Superior temporal gyrus (tissue), 1 donor: ENCODE measurements at regions not wholly inside any gene's neighbourhood (a gene's known extent, or its start where the extent isn't known, plus 50 kb on each side); places are given as distances from the start of the nearest gene placed in this dataset.
A peak's percentile ranks its signal among the peaks of the same experiment; 100 is the strongest.
"Not testable (repeated sequence)": the region's sequence is repeated elsewhere in the genome, so short reads cannot be mapped to it uniquely, and the experiment has no call there.

Experiments
- DNase-seq: peaks from one replicate; pipeline ENCODE4 v3.0.0-alpha.2; 2016; ENCODE audit errors: extremely low spot score

GRCh38 chr6:156601152-156602065 lies 175.8 kb upstream of the ARID1B start:
- no peak for DNase-seq

- DNase-seq = no peak
Measured at GRCh38 chr6:156600678-156601077, 176.5 kb upstream of the ARID1B start.

DNA sequence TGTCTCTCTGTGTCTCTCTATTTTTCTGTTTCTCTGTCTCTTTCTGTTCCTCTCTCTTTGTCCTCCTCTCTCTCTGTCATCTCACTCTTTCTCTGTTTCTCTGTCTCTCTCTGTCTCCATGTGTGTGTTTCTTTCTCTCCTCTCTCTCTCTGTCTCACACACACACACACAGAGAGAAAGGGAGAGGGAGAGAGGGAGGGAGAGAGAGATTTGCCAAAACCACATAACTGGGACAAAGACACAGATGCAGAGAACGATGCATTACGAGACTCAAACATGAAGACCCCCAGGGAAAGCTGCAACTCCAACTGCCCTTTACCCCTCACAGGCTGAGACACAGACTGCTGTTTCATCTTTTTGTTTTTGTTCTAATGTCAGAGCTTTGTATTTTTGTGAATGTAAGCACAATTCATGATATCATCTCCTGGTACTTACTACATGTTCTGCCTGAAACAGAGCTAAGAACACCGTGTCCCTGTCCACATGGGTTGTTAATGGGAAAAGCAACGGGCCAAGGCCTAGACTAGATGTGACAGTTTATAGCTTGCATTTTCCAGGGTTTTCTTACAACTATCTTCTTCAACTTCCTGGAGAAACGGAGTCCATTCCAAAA lies 177.1 kb upstream of the ARID1B start:
- peak; percentile 44 for DNase-seq

DNA sequence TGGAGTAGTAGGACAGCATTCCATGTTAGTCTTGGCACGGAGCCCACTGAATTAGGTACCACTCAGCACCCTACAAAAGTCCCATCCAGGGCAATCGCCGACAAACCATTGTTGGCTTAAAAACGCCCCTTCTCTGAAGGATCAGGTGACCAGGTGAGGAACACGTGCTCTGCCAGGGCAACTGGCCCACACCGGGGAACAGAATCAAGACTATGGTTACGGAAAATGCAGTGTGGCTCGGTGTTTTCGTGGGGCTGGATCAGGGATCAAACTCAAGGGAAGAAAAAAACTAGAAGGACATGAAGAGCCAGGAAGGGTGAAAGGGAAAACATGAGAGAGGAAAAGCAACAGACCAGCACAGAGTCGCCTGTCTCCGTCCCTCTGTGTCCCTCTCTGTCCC lies 177.8 kb upstream of the ARID1B start:
- DNase-seq = no peak

- DNase-seq = no peak
Measured at GRCh38 chr6:156598855-156599180, 178.4 kb upstream of the ARID1B start.

DNA sequence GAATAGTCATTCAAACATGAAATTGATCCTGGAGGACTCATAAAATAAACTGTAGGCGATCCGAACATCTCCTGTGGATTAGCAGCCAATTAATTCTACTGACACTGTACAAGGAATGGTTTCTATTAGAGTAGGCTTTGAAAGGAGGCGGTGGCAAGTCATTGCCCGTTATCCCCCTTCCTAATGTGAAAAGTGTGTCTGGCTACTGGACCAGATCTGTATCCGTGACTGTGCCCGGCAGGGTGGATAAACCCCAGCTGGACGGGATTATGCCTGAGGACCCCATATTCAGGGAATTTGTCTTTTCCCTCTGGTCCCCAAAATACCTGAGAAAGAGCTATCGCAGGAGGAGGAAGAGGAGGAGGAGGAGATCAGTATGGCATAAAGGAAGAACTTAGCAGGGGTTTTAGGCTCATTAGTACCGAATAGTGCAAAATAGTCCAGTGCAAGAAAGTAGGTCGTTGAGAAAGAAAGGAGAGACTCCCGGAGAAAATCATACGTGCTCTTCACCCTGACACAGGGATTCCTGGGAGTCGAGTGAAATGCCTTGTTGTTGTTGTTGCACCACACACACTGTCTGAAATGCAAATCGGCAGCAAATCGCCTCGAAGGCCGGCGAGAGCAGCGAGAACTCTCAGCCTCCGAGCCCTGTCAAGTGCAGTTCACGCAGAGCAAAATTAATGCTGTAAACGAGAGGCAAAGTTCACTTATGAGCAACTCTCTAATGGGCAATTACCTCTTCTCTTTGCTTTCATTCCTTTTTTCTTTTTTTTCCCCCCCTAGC lies 178.9 kb upstream of the ARID1B start:
- DNase-seq = no peak

DNA sequence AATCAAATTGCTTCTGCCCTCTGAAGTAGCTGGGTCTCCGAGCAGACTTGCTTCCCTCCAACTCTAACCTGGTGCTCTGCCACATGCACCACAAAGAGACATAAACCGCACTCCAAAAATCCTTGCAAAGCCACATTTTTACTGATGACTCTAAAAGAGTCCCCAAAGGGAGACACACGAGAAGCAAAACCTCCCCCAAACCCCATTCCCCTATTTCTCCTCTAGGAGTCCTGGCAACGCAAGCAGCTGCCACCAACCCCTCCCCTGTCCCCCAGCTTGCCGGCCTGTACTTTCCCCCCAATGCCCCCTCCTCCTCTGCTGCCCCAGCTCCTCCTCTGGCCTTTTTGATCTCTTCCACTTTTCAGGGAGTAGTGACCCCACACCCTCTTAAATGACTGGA lies 180.1 kb upstream of the ARID1B start:
- DNase-seq = no peak

- no peak for DNase-seq
Measured at GRCh38 chr6:156595476-156595875, 181.7 kb upstream of the ARID1B start.

GRCh38 chr6:156593893-156594292 lies 183.3 kb upstream of the ARID1B start:
- no peak for DNase-seq

GRCh38 chr6:156593127-156593526 lies 184.1 kb upstream of the ARID1B start:
- DNase-seq = no peak

DNA sequence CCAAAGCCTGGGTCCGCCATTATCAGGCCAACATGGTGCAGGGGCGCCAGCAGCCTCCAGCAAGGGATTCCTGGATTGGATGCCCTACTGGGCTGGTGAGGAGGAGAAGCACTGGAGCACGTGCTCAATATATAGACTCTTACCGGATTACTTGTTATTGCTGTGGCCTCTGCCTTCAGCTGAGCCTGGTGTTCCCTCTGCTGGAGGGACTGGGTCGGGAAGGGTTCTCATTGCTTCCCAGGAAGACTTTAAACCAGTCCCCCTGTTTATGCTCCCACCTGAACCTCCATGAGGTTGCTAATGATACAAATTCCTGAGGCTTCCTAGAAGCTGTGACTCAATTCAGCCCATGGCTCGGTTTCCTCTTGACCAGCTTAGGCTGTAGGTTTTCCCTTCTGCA lies 186.7 kb upstream of the ARID1B start:
- no peak for DNase-seq

- DNase-seq = no peak
Measured at GRCh38 chr6:156589281-156589680, 187.9 kb upstream of the ARID1B start.

- no peak for DNase-seq
Measured at GRCh38 chr6:156587751-156588301, 189.4 kb upstream of the ARID1B start.

- no peak for DNase-seq
Measured at GRCh38 chr6:156587071-156587470, 190.1 kb upstream of the ARID1B start.

DNA sequence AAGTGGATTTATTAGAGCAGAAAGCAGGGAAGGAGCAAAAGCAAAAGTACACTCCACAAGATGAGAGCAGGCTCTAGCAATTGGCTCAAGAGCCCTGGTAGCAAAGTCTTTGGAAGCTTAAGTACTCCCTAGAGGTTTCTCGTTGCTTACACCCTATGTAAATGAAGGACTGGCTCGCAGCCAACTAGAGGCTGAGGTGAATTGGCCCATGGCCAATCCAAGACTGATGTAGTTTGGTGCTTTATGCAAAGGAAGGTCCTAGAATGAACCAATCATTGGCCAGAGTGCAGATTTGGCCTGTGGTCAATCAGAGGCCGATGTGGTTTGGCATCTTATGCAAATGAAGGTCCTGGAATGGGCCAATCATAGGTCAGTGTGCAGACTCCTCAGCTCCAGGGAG lies 191.3 kb upstream of the ARID1B start:
- DNase-seq = no peak

DNA sequence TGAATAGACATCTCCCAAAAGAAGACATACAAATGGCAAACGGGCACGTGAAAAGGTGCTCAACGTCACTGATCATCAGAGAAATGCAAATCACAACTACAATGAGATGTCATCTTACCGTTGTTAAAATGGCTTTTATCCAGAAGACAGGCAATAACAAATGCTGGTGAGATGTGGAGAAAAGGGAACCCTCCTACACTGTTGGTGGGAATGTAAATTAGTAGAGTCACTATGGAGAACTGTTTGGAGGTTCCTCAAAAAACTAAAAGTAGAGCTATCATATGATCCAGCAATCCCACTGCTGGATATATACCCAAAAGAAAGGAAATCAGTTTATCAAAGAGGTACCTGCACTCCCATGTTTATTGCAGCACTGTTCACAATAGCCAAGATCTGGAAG lies 193.1 kb upstream of the ARID1B start:
- not testable (repeated sequence) for DNase-seq

- no peak for DNase-seq
Measured at GRCh38 chr6:156583083-156583482, 194.1 kb upstream of the ARID1B start.

- no peak for DNase-seq
Measured at GRCh38 chr6:156582509-156582992, 194.6 kb upstream of the ARID1B start.

DNA sequence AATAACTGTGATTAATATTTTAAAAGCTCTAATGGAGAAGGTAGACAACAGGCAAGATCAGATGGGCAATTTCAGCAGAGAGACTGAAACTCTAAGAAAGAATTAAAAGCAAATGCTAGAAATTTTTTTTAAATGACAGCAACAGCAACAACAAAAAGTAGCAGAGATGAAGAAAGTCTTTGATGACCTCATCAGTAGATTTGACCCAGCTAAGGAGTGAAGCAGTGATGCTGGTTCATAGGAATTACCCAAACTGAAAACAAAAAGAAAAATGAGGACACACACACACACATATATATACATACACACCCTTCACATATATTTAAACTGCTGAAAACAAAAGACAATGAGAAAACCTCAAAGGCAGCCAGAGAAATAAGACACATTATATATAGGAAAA lies 197.6 kb upstream of the ARID1B start:
- DNase-seq = no peak

GRCh38 chr6:156577749-156578148 lies 199.4 kb upstream of the ARID1B start:
- no peak for DNase-seq

DNA sequence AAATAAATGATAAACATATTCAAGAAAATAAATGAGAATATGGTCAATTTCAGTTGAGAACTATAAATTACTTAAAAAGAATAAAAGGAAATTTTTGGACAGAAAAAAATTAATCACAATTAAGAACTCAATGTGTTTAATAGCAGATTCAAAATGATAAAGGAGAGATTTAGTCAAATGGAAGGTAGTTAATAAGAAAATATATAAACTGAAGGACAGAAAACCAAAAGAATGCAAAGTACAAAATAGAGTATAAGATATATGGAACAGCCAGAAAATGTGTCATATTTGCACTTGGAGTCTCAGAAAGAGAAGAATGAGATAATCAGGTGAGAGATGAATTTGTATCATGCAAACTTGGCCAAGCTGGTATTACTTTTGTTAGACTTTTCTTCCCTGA lies 201.8 kb upstream of the ARID1B start:
- no peak for DNase-seq

GRCh38 chr6:156564807-156565149 lies 212.4 kb upstream of the ARID1B start:
- no peak for DNase-seq
